Head of caudate nucleus (tissue), 42 donors: ENCODE measurements at regions not wholly inside any gene's neighbourhood (a gene's known extent, or its start where the extent isn't known, plus 50 kb on each side); places are given as distances from the start of the nearest gene placed in this dataset.

Experiments used
- DNase-seq, 42 donors: peaks; one replicate each; pipeline versions ENCODE4 v3.0.0 to v3.0.0-alpha.2; 2020 to 2021; ENCODE audit warnings: mixed read lengths in 7 of 42
- intact Hi-C: fragments of 100-400 bp; cut with DNase I; formaldehyde crosslinking; loops from one replicate; pipeline ENCODE4 v1.15.0; 2022

- intact Hi-C loops = no loop called here
- no peak for DNase-seq
These were observed 108.1 kb downstream of the TRIB2 start for GRCh38 chr2:12824778-12825379.

GRCh38 chr2:12826781-12827180 lies 110.0 kb downstream of the TRIB2 start:
- DNase-seq = no peak
- intact Hi-C loops = no loop called here

GRCh38 chr2:12827721-12828120 lies 111.0 kb downstream of the TRIB2 start:
- DNase-seq = no peak
- intact Hi-C loops = no loop called here

- no peak for DNase-seq
- intact Hi-C loops = no loop called here
These were observed 112.2 kb downstream of the TRIB2 start for GRCh38 chr2:12828980-12829379.

- no peak for DNase-seq
- intact Hi-C loops = no loop called here
These were observed 114.3 kb downstream of the TRIB2 start for GRCh38 chr2:12831016-12831415.

- intact Hi-C loops = no loop called here
These were observed 117.5 kb downstream of the TRIB2 start for GRCh38 chr2:12834239-12834638.

GRCh38 chr2:12835733-12836132 lies 119.0 kb downstream of the TRIB2 start:
- DNase-seq = no peak
- intact Hi-C loops = no loop called here

More at GRCh38 chr2:12834239-12834638, 117.5 kb downstream of the TRIB2 start:
- DNase-seq = no peak

GRCh38 chr2:12839339-12839738 lies 122.6 kb downstream of the TRIB2 start:
- intact Hi-C loops = no loop called here
- DNase-seq = no peak

GRCh38 chr2:12841021-12841420 lies 124.3 kb downstream of the TRIB2 start:
- DNase-seq = no peak
- intact Hi-C loops = no loop called here

- intact Hi-C loops = no loop called here
- DNase-seq = no peak
These were observed 126.2 kb downstream of the TRIB2 start for GRCh38 chr2:12842917-12843316.

- intact Hi-C loops = no loop called here
- DNase-seq = peak in 13 of 42 donors; percentile 4 to 55 (median 27)
These were observed 127.8 kb downstream of the TRIB2 start for GRCh38 chr2:12844511-12844910.

GRCh38 chr2:12847694-12848575 lies 131.2 kb downstream of the TRIB2 start:
- intact Hi-C loops = no loop called here
- DNase-seq = peak in 33 of 42 donors; percentile 7 to 80 (median 45)

- intact Hi-C loops = no loop called here
- no peak for DNase-seq
These were observed 135.4 kb downstream of the TRIB2 start for GRCh38 chr2:12852135-12852534.

- no peak for DNase-seq
- intact Hi-C loops = no loop called here
These were observed 137.3 kb downstream of the TRIB2 start for GRCh38 chr2:12854001-12854530.

- intact Hi-C loops = no loop called here
- no peak for DNase-seq
These were observed 138.8 kb downstream of the TRIB2 start for GRCh38 chr2:12855508-12855907.

GRCh38 chr2:12856934-12857601 lies 140.3 kb downstream of the TRIB2 start:
- DNase-seq = no peak
- intact Hi-C loops = no loop called here

GRCh38 chr2:12857891-12858290 lies 141.2 kb downstream of the TRIB2 start:
- no peak for DNase-seq
- intact Hi-C loops = no loop called here

- intact Hi-C loops = no loop called here
- no peak for DNase-seq
These were observed 142.1 kb downstream of the TRIB2 start for GRCh38 chr2:12858786-12859185.

- intact Hi-C loops = no loop called here
These were observed 144.7 kb downstream of the TRIB2 start for GRCh38 chr2:12861344-12861930.

GRCh38 chr2:12862541-12862940 lies 145.8 kb downstream of the TRIB2 start:
- intact Hi-C loops = no loop called here
- DNase-seq = no peak

More at GRCh38 chr2:12861344-12861930, 144.7 kb downstream of the TRIB2 start:
- no peak for DNase-seq
